Skeletal muscle tissue (tissue), 3 donors: ENCODE measurements at regions not wholly inside any gene's neighbourhood (a gene's known extent, or its start where the extent isn't known, plus 50 kb on each side); places are given as distances from the start of the nearest gene placed in this dataset.

Experiments used
- H3K27ac ChIP-seq: one replicate; pipeline ENCODE4 v1.7.0; 2013; ENCODE audit warnings: mild to moderate bottlenecking, low read depth, low read length, inconsistent platforms
- H3K27me3 ChIP-seq, 3 donors: one replicate each; pipeline ENCODE4 v1.7.0; 2013; ENCODE audit warnings: low read length in 3 of 3; ENCODE audit not compliant: control insufficient read depth in 3 of 3, insufficient read depth in 3 of 3
- H3K36me3 ChIP-seq, 3 donors: one replicate each; pipeline ENCODE4 v1.7.0; 2013; ENCODE audit warnings: low read length in 3 of 3; ENCODE audit not compliant: control insufficient read depth in 3 of 3, insufficient read depth in 3 of 3
- H3K4me1 ChIP-seq, 3 donors: one replicate each; pipeline ENCODE4 v1.7.0; 2013; ENCODE audit warnings: low read length in 3 of 3, mild to moderate bottlenecking in 3 of 3; ENCODE audit not compliant: control insufficient read depth in 3 of 3, insufficient read depth in 3 of 3
- H3K4me3 ChIP-seq, 3 donors: one replicate each; pipeline ENCODE4 v1.7.0; 2013; ENCODE audit warnings: low read length in 3 of 3
- H3K9ac ChIP-seq, 3 donors: one replicate each; pipeline ENCODE4 v1.7.0; 2013; ENCODE audit warnings: low read length in 3 of 3, mild to moderate bottlenecking in 3 of 3, moderate library complexity in 2 of 3, low read depth in 1 of 3
- H3K9me3 ChIP-seq, 3 donors: one replicate each; pipeline ENCODE4 v1.7.0; 2013; ENCODE audit warnings: low read length in 3 of 3; ENCODE audit not compliant: control insufficient read depth in 3 of 3
- donor health status: Osteomylitis.

DNA sequence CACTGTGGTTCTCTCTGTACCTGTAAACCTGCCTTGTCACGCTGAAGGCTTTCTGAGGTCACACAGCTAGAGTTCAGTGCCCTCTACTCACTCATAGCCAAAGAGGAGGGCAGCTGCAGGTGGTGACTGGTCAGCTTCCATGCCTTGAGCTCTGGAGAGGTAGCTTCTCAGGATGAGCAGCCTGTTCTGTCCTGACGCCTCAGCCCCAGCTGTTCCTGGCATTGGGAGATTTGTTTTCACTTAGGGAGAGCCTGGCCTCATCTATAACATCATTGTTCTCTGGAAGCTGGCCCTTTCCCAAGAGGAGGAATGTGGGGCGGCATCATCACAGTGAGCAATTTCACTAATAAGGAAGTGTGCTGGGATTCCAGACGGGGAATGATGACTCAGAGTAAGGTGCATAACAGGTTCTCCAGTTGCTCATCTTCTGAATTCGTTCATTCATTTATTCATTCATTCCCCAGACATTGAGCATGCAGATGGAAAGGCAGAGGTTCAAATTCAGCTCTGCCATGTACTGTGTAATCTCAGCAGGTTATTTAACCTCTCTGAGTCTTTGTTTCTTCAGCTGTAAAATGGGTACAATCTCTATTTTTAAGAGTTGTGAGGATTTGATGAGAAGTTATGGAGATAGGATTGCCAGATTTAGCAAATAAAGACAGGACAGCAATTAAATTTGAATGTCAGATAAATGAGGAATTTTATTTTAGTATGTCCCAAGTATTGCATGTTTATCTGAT, 255.8 kb upstream of the CRY1 start:
- Histone ChIP-seq H3K9ac (no peak overlapping the region), H3K27me3 (peaks cover 0 to 8% (median 0%) of the 10 kb centered on the region in 3 donors), H3K27ac (no peak overlapping the region), H3K9me3 (no peaks in the 10 kb centered on the region), H3K4me1 (no peaks in the 10 kb centered on the region), H3K4me3 (no peak overlapping the region), H3K36me3 (no peaks in the 10 kb centered on the region)

DNA sequence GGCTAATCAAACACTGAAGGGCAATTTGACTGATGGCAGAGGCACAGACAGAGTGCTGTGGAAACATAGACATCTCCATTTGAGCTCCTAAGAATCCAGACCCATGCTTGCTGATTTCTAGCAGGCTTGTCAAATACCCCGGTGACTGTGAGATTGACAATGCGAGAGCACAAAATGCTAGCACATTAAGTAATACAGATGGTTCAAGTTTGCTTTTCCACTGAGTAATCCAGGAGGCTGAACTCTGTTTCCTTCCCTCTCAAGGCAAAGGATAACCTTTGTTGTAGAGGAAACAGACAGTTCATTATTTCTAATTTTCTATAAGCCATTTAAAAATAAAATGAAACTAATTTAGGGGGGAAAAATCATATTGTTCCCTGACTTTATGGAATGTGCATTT, 256.5 kb upstream of the CRY1 start:
- Histone ChIP-seq H3K9me3 (no peaks in the 10 kb centered on the region), H3K9ac (no peak overlapping the region), H3K27me3 (peaks cover 0 to 8% (median 0%) of the 10 kb centered on the region in 3 donors), H3K4me1 (no peaks in the 10 kb centered on the region), H3K4me3 (no peak overlapping the region), H3K36me3 (no peaks in the 10 kb centered on the region), H3K27ac (no peak overlapping the region)

DNA sequence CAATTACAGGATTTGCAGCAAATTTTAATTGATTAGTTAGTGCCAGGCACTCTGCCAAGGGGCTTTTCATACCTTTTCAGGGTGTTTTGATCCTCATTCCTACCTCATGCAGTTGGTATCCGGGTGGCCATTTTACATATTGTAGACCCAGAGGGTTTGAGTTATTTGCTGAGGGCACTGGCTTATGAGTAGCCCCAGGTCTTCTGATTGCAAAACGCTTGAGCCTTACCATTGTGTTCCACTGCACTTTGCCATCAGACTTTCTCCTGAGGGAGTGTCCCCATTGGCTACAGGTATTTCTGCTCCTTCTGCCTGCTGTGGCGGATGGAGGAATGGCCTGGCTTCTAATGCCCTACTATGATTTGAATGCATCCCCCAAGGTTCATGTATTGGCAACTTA, 257.8 kb upstream of the CRY1 start:
- Histone ChIP-seq H3K9me3 (no peaks in the 10 kb centered on the region), H3K9ac (no peak overlapping the region), H3K27me3 (peaks cover 0 to 13% (median 0%) of the 10 kb centered on the region in 3 donors), H3K27ac (no peak overlapping the region), H3K36me3 (no peaks in the 10 kb centered on the region), H3K4me3 (no peak overlapping the region), H3K4me1 (no peaks in the 10 kb centered on the region)

DNA sequence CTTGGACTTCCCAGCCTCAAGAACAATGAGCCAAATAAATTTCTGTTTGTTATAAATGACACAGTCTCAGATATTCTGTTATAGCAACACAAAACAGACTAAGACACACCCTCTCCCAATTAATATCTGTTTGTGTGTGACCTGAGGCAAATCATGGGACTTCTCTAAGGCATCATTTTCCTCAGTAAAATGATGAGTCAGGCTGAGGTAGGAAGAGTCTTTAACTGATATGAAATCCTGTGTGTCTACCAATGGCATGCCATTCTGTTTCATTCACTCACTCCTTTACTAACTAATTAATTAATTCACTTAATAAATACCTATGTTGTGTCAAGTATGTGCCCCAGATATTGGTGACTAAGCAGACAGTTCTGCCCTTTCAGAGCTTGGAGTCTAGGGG, 258.4 kb upstream of the CRY1 start:
- no peaks in the 10 kb centered on the region for H3K36me3 ChIP-seq
- H3K4me3 ChIP-seq, result no peak overlapping the region
- H3K27me3 ChIP-seq, result peaks cover 0 to 14% (median 0%) of the 10 kb centered on the region in 3 donors
- no peak overlapping the region for H3K27ac ChIP-seq
- H3K9ac ChIP-seq, result no peak overlapping the region
- H3K9me3 ChIP-seq, result no peaks in the 10 kb centered on the region
- H3K4me1 ChIP-seq, result no peaks in the 10 kb centered on the region

DNA sequence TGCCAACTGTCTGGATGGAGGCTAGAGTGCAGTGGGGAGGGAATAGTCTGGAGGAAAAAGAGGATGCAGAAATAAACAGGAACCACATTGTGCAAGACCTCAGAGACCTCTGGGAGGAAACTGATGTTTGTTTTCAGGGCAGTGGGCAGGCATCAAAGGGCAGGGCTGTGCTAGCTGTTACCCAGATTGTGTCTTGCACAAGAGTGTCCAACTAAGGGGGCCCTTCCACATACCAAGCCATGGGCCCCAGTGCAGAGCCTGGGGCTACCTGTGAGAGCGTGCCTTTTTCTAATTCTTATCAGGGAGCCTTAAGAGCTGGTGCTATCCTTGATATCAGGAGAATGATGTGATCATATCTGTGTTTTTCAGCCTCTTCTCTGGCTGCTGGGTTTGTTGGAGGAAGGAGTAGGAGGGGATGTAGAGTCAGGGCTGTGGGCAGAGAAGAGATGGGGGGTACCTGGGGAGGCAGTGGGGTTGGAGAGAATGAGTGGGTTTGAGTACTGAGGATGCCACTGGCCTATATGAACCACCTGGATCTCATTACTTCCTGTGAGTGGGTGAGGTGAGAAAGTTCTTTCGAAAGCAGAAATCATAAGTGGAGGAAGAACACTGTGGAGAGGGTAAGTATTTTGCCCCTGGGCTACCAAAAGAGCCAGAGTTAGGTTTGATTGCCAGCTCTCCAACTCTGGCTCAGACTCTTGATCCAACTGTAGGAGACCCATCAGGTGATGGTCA, 259.2 kb upstream of the CRY1 start:
- no peaks in the 10 kb centered on the region for H3K9me3 ChIP-seq
- H3K4me1 ChIP-seq, result no peaks in the 10 kb centered on the region
- no peak overlapping the region for H3K27ac ChIP-seq
- peaks cover 0 to 14% (median 0%) of the 10 kb centered on the region in 3 donors for H3K27me3 ChIP-seq
- no peak overlapping the region for H3K9ac ChIP-seq
- no peak overlapping the region for H3K4me3 ChIP-seq
- no peaks in the 10 kb centered on the region for H3K36me3 ChIP-seq

DNA sequence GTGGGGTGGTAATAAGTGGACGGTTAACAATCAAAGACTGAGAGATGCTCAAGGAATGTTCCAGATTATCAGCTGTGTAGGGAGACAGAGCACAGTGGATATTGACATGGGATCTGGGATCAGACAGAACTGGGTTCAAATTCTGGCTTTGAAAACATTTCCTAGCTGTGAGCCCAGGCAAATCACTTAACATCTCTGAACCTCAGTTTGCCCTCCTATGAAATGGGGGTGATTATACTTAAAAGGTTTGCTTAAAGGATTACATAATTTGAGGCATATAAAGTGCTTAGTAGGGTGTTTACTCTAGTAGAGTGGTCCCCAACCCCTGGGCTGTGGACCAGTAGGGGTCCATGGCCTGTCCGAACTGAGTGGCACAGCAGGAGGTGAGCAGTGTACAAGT, 260.0 kb upstream of the CRY1 start:
- no peak overlapping the region for H3K9ac ChIP-seq
- H3K36me3 ChIP-seq, result no peaks in the 10 kb centered on the region
- H3K9me3 ChIP-seq, result no peaks in the 10 kb centered on the region
- H3K4me3 ChIP-seq, result no peak overlapping the region
- no peak overlapping the region for H3K27ac ChIP-seq
- H3K27me3 ChIP-seq, result peaks cover 0 to 14% (median 0%) of the 10 kb centered on the region in 3 donors
- H3K4me1 ChIP-seq, result no peaks in the 10 kb centered on the region

DNA sequence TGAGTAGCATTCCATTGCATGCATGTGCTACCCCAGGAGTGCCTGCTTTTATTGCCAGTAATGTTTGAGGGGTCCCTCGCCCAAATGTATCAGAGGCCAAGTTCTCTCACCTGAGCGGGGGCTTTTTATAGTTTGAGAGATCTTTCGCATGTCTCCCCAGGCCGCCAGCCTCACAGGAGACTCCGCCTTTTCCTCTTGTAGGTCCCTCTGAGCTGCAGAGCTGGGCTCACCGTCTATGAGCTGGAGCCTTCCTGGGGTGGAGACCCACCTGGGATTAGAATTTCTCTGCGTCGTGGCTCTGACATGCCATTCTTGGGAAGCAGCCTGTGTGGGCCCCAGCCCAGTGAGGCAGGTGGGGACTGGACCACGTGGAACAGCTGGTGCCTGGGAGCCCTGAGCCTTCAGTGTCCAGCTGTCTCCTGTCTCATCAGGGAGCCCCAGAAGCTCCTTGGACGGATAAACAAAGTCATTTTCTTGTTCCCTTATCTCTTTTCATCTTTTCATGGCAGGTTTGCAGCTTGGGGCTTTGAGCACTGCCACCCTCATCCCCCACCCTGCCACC, 261.7 kb upstream of the CRY1 start:
- no peaks in the 10 kb centered on the region for H3K4me1 ChIP-seq
- H3K9ac ChIP-seq, result no peak overlapping the region
- H3K36me3 ChIP-seq, result no peaks in the 10 kb centered on the region
- no peak overlapping the region for H3K27ac ChIP-seq
- peaks cover 0 to 9% (median 0%) of the 10 kb centered on the region in 3 donors for H3K27me3 ChIP-seq
- peaks cover 0 to 3% (median 0%) of the 10 kb centered on the region in 3 donors for H3K9me3 ChIP-seq
- no peak overlapping the region for H3K4me3 ChIP-seq

DNA sequence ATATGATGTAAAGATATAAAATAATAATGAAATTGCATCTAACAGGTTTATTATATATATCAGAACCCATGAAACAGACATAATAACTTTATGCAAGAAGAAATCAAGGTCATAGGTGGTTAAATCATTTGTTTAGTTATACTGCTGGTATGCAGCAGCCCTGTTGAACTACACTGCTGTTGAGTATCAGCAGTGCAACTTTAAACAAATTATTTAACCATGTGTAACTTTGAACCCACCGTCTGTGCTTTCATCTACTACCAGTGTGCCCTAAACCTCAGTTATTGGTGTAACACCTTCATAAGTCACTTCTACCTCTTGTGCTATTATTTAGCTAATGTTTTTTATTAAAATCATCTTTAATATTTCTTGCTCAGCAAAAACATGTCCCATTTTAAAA, 262.3 kb upstream of the CRY1 start:
- Histone ChIP-seq H3K36me3 (no peaks in the 10 kb centered on the region), H3K9me3 (peaks cover 0 to 3% (median 0%) of the 10 kb centered on the region in 3 donors), H3K4me1 (no peaks in the 10 kb centered on the region), H3K4me3 (no peak overlapping the region), H3K9ac (no peak overlapping the region), H3K27me3 (peaks cover 0 to 9% (median 0%) of the 10 kb centered on the region in 3 donors), H3K27ac (no peak overlapping the region)

DNA sequence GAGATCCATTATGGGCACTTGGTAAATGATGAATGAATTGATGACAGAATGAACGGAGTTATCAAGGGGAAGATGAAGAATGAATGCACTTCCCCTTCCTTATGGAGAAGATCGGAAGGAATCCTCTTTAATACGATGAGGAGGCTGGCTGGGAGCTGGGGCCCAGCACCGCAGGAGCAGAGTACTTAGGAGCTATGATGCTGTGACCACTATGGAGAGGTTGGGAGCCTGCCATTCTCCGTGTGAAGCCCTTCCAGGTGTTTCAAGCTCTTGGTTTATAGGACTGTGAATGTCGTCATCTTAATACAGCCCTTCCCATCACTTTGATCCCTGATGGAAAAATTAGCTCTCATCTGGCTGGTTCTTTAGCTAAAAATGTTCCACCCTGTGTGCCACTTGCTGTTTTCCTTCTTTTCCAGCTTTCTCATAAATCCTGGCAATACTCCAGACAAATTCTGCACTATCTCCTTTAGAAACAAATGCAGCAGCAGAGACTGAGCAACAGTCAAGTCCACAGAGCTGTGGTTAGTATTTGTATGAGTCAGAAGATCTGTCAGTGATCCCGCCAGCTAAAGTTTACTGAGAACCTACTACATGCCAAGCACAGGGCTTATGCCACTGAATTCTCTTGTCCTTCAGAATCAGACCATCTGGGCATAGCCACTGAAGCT, 263.1 kb upstream of the CRY1 start:
- Histone ChIP-seq H3K4me3 (no peak overlapping the region), H3K9ac (no peak overlapping the region), H3K9me3 (peaks cover 0 to 3% (median 0%) of the 10 kb centered on the region in 3 donors), H3K27ac (no peak overlapping the region), H3K36me3 (no peaks in the 10 kb centered on the region), H3K4me1 (no peaks in the 10 kb centered on the region), H3K27me3 (peaks cover 0 to 6% (median 0%) of the 10 kb centered on the region in 3 donors)
